ENCODE measurements at regions not wholly inside any gene's neighbourhood (a gene's known extent, or its start where the extent isn't known, plus 50 kb on each side); places are given as distances from the start of the nearest gene placed in this dataset.

DNA sequence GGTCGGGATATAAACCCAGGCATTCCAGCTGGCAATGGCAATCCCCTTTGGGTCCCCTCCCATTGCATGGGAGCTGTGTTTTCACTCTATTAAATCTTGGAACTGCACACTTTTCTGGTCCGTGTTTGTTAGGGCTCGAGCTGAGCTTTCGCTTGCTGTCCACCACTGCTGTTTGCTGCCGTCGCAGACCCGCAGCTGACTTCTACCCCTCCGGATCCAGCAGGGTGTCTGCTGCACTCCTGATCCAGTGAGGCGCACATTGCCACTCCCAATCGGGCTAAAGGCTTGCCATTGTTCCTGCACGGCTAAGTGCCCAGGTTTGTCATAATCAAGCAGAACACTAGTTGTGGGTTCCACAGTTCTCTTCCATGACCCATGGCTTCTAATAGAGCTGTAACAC, 1322.1 kb downstream of the ADGRL3 start:
- TF ChIP-seq, protein P1, sequence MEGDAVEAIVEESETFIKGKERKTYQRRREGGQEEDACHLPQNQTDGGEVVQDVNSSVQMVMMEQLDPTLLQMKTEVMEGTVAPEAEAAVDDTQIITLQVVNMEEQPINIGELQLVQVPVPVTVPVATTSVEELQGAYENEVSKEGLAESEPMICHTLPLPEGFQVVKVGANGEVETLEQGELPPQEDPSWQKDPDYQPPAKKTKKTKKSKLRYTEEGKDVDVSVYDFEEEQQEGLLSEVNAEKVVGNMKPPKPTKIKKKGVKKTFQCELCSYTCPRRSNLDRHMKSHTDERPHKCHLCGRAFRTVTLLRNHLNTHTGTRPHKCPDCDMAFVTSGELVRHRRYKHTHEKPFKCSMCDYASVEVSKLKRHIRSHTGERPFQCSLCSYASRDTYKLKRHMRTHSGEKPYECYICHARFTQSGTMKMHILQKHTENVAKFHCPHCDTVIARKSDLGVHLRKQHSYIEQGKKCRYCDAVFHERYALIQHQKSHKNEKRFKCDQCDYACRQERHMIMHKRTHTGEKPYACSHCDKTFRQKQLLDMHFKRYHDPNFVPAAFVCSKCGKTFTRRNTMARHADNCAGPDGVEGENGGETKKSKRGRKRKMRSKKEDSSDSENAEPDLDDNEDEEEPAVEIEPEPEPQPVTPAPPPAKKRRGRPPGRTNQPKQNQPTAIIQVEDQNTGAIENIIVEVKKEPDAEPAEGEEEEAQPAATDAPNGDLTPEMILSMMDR (IDR thresholded peaks at IDR 0.05) = no peak
- TF ChIP-seq POLR2A (IDR thresholded peaks at IDR 0.05) = no peak

Measured in testis (tissue), 2 donors.